ENCODE measurements at regions not wholly inside any gene's neighbourhood (a gene's known extent, or its start where the extent isn't known, plus 50 kb on each side); places are given as distances from the start of the nearest gene placed in this dataset.

- no peak for DNase-seq
Observed at GRCh38 chr13:73960474-73960873, 173.7 kb downstream of the KLF12 start.

- no peak for DNase-seq
Observed at GRCh38 chr13:73958657-73959397, 175.4 kb downstream of the KLF12 start.

- no peak for DNase-seq
Observed at GRCh38 chr13:73957889-73958288, 176.3 kb downstream of the KLF12 start.

- DNase-seq = no peak
Observed at GRCh38 chr13:73956795-73957408, 177.3 kb downstream of the KLF12 start.

GRCh38 chr13:73955977-73956500, 178.2 kb downstream of the KLF12 start:
- no peak for DNase-seq

GRCh38 chr13:73954808-73955207, 179.4 kb downstream of the KLF12 start:
- DNase-seq = no peak

GRCh38 chr13:73952648-73953047, 181.6 kb downstream of the KLF12 start:
- DNase-seq = no peak

GRCh38 chr13:73948848-73949529, 185.2 kb downstream of the KLF12 start:
- no peak for DNase-seq

- no peak for DNase-seq
Observed at GRCh38 chr13:73945871-73946270, 188.3 kb downstream of the KLF12 start.

GRCh38 chr13:73945382-73945781, 188.8 kb downstream of the KLF12 start:
- DNase-seq = no peak

- no peak for DNase-seq
Observed at GRCh38 chr13:73943965-73944233, 190.3 kb downstream of the KLF12 start.

- DNase-seq = no peak
Observed at GRCh38 chr13:73943137-73943964, 190.9 kb downstream of the KLF12 start.

- no peak for DNase-seq
Observed at GRCh38 chr13:73941752-73942151, 192.5 kb downstream of the KLF12 start.

GRCh38 chr13:73940098-73940497, 194.1 kb downstream of the KLF12 start:
- no peak for DNase-seq

GRCh38 chr13:73939603-73940002, 194.6 kb downstream of the KLF12 start:
- no peak for DNase-seq

GRCh38 chr13:73939071-73939380, 195.2 kb downstream of the KLF12 start:
- DNase-seq = no peak

- DNase-seq = no peak
Observed at GRCh38 chr13:73938372-73939070, 195.7 kb downstream of the KLF12 start.

GRCh38 chr13:73937441-73937840, 196.8 kb downstream of the KLF12 start:
- no peak for DNase-seq

GRCh38 chr13:73935991-73936390, 198.2 kb downstream of the KLF12 start:
- no peak for DNase-seq

- no peak for DNase-seq
Observed at GRCh38 chr13:73934771-73935170, 199.4 kb downstream of the KLF12 start.

- DNase-seq = no peak
Observed at GRCh38 chr13:73934215-73934641, 200.0 kb downstream of the KLF12 start.

- DNase-seq = no peak
Observed at GRCh38 chr13:73933795-73934194, 200.4 kb downstream of the KLF12 start.

- DNase-seq = no peak
Observed at GRCh38 chr13:73932091-73932490, 202.1 kb downstream of the KLF12 start.

Measured in NCI-H1105 treated with DMSO at 0.1 percent for 48 hours (cell line).